GM12878 (cell line): ENCODE measurements at regions not wholly inside any gene's neighbourhood (a gene's known extent, or its start where the extent isn't known, plus 50 kb on each side); places are given as distances from the start of the nearest gene placed in this dataset.

Experiments used
- EP300 ChIP-seq, 2 experiments: fragments of 150-350 bp in 1 of 2; IDR thresholded peaks; 2 replicates each; pipeline ENCODE4 v1.6.1; 2011 to 2012; ENCODE audit warnings: low read depth in 2 of 2, low read length in 2 of 2, borderline replicate concordance in 1 of 2, improper control_type of control experiment in 1 of 2, inconsistent platforms in 1 of 2; ENCODE audit not compliant: control insufficient read depth in 1 of 2
- TF ChIP-seq, protein P1 (sequence below), 3 experiments: IDR thresholded peaks in 2 of 3; conservative IDR thresholded peaks in 1 of 3; 2 replicates each; pipeline ENCODE4 v1.5.1; 2011; ENCODE audit warnings: low read depth in 3 of 3, low read length in 3 of 3, mild to moderate bottlenecking in 3 of 3, control low read depth in 2 of 3, moderate library complexity in 2 of 3, inconsistent platforms in 1 of 3, mixed read lengths in 1 of 3; ENCODE audit not compliant: control insufficient read depth in 2 of 3, insufficient read depth in 1 of 3; ENCODE audit errors: extremely low read depth in 1 of 3
- TF ChIP-seq, protein P2 (sequence below): IDR thresholded peaks from 2 replicates; pipeline ENCODE4 v1.6.1; 2012; ENCODE audit warnings: low read length, inconsistent platforms

- TF ChIP-seq, protein P1, sequence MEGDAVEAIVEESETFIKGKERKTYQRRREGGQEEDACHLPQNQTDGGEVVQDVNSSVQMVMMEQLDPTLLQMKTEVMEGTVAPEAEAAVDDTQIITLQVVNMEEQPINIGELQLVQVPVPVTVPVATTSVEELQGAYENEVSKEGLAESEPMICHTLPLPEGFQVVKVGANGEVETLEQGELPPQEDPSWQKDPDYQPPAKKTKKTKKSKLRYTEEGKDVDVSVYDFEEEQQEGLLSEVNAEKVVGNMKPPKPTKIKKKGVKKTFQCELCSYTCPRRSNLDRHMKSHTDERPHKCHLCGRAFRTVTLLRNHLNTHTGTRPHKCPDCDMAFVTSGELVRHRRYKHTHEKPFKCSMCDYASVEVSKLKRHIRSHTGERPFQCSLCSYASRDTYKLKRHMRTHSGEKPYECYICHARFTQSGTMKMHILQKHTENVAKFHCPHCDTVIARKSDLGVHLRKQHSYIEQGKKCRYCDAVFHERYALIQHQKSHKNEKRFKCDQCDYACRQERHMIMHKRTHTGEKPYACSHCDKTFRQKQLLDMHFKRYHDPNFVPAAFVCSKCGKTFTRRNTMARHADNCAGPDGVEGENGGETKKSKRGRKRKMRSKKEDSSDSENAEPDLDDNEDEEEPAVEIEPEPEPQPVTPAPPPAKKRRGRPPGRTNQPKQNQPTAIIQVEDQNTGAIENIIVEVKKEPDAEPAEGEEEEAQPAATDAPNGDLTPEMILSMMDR (IDR thresholded peaks at IDR 0.05 in 2 of 3, conservative IDR thresholded peaks at IDR 0.05 in 1 of 3; ENCODE audit: control insufficient read depth in 2 of 3, extremely low read depth in 1 of 3, insufficient read depth in 1 of 3, low read depth in 3 of 3, low read length in 3 of 3) = no peak
- no peak for TF ChIP-seq EP300 (IDR thresholded peaks at IDR 0.05; ENCODE audit: borderline replicate concordance in 1 of 2, control insufficient read depth in 1 of 2, low read depth in 2 of 2, low read length in 2 of 2)
- TF ChIP-seq, protein P2, sequence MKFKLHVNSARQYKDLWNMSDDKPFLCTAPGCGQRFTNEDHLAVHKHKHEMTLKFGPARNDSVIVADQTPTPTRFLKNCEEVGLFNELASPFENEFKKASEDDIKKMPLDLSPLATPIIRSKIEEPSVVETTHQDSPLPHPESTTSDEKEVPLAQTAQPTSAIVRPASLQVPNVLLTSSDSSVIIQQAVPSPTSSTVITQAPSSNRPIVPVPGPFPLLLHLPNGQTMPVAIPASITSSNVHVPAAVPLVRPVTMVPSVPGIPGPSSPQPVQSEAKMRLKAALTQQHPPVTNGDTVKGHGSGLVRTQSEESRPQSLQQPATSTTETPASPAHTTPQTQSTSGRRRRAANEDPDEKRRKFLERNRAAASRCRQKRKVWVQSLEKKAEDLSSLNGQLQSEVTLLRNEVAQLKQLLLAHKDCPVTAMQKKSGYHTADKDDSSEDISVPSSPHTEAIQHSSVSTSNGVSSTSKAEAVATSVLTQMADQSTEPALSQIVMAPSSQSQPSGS = no peak
Observed at GRCh38 chr5:123827811-123828210, 315.8 kb downstream of the CSNK1G3 start.
